ENCODE measurements at regions not wholly inside any gene's neighbourhood (a gene's known extent, or its start where the extent isn't known, plus 50 kb on each side); places are given as distances from the start of the nearest gene placed in this dataset.

DNA sequence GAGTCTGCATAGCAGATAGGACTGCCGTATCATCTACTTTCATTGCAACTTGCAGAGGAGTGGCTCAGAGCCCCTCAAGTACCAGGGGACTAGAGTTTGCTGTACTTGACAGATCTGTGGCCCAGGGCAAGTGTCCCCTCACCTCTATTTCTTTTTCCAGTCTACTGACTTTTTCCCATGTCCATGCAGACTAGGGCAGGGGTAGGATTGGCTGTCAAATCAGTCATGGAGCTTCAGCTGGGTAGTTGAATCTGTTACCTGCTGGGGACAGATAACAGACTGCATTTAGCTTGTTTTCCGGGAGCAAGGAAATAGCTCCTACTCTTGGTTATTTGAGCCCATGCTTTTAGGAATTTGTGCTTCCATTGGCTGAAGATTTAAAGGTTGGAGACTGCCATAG lies 121.0 kb upstream of the CDK13 start:
- Histone ChIP-seq H2BK5ac (ENCODE audit: insufficient read length, low read length) (no peak overlapping the region), H3K4me2 (ENCODE audit: insufficient read depth, insufficient read length, low read length) (no peak overlapping the region), H2BK12ac (ENCODE audit: insufficient read length, low read depth, low read length) (no peak overlapping the region), H3K79me2 (ENCODE audit: insufficient read depth, low read length) (no peaks in the 10 kb centered on the region), H3K4ac (ENCODE audit: low read depth, low read length) (no peak overlapping the region), H4K5ac (ENCODE audit: insufficient read length, low read depth, low read length) (no peak overlapping the region), H2AK5ac (ENCODE audit: insufficient read length, low read length) (no peak overlapping the region), H2BK120ac (ENCODE audit: low read depth, low read length, poor library complexity, severe bottlenecking) (no peak overlapping the region), H3K4me1 (ENCODE audit: insufficient read depth, low read length) (no peaks in the 10 kb centered on the region; the same call in 1 of the 2 replicates), H3K27ac (ENCODE audit: insufficient read length, low read depth, low read length) (no peak overlapping the region), H3K56ac (ENCODE audit: insufficient read length, low read depth, low read length) (no peak overlapping the region), H3K27me3 (ENCODE audit: insufficient read depth, low read length) (no peaks in the 10 kb centered on the region), H3K79me1 (ENCODE audit: insufficient read depth, low read depth, low read length, poor library complexity, severe bottlenecking) (no peaks in the 10 kb centered on the region), H3K9me3 (ENCODE audit: control insufficient read depth, low read depth, low read length) (no peaks in the 10 kb centered on the region), H3K23ac (ENCODE audit: insufficient read length, low read depth, low read length) (no peak overlapping the region), H4K8ac (replicated peaks; ENCODE audit: insufficient read length, low read depth, low read length) (no peak overlapping the region), H2BK15ac (ENCODE audit: low read depth, low read length) (no peak overlapping the region), H3K9ac (ENCODE audit: extremely low read depth, insufficient read length, low read length) (no peak overlapping the region), H2BK20ac (ENCODE audit: low read depth, low read length, poor library complexity, severe bottlenecking) (no peak overlapping the region), H2AFZ (ENCODE audit: low read length) (no peak overlapping the region), H3K23me2 (ENCODE audit: insufficient read length, low read depth, low read length, poor library complexity, severe bottlenecking) (peaks cover 8% of the 10 kb centered on the region), H4K20me1 (ENCODE audit: control insufficient read depth, insufficient read depth, insufficient read length) (no peaks in the 10 kb centered on the region), H4K91ac (ENCODE audit: insufficient read length, low read depth, low read length) (no peak overlapping the region), H3K14ac (ENCODE audit: insufficient read depth, low read length) (no peak overlapping the region), H3K18ac (ENCODE audit: insufficient read length, low read depth, low read length) (no peak overlapping the region), H3T11ph (ENCODE audit: low read length) (no peak overlapping the region)
- Mint-ChIP-seq H3K27me3 (ENCODE audit: low read depth) (peaks cover 24% of the 10 kb centered on the region), H3K9me3 (no peaks in the 10 kb centered on the region), H3K4me1 (peaks cover 6 to 13% of the 10 kb centered on the region in 2 experiments; a peak in 2 of 4 replicates), H3K36me3 (ENCODE audit: insufficient read depth in 1 of 3, low read depth in 3 of 3) (no peaks in the 10 kb centered on the region), H3K4me3 (no peak overlapping the region), H3K27ac (no peak overlapping the region)
- no CpG with 5 or more reads among the region's 2 CpGs for WGBS (ENCODE audit: extremely low coverage, insufficient read length, low lambda C conversion rate)
- TF ChIP-seq, protein P1, sequence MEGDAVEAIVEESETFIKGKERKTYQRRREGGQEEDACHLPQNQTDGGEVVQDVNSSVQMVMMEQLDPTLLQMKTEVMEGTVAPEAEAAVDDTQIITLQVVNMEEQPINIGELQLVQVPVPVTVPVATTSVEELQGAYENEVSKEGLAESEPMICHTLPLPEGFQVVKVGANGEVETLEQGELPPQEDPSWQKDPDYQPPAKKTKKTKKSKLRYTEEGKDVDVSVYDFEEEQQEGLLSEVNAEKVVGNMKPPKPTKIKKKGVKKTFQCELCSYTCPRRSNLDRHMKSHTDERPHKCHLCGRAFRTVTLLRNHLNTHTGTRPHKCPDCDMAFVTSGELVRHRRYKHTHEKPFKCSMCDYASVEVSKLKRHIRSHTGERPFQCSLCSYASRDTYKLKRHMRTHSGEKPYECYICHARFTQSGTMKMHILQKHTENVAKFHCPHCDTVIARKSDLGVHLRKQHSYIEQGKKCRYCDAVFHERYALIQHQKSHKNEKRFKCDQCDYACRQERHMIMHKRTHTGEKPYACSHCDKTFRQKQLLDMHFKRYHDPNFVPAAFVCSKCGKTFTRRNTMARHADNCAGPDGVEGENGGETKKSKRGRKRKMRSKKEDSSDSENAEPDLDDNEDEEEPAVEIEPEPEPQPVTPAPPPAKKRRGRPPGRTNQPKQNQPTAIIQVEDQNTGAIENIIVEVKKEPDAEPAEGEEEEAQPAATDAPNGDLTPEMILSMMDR (conservative IDR thresholded peaks at IDR 0.05): no peak
- no peak for DNase-seq
